Endodermal cell (in vitro differentiated cells): ENCODE measurements at regions not wholly inside any gene's neighbourhood (a gene's known extent, or its start where the extent isn't known, plus 50 kb on each side); places are given as distances from the start of the nearest gene placed in this dataset.

Experiments
- DNase-seq: peaks from one replicate; pipeline ENCODE4 v3.0.0-alpha.2; 2017
- H3K27ac ChIP-seq: 2 replicates; pipeline ENCODE4 v1.5.1; 2013; ENCODE audit warnings: mild to moderate bottlenecking, low read depth, low read length, moderate library complexity
- H3K27me3 ChIP-seq: 2 replicates; pipeline ENCODE4 v1.6.1; 2013; ENCODE audit warnings: mild to moderate bottlenecking, low read length, moderate library complexity; ENCODE audit not compliant: insufficient read depth, control insufficient read depth, poor library complexity, severe bottlenecking
- H3K36me3 ChIP-seq: 2 replicates; pipeline ENCODE4 v1.7.0; 2013; ENCODE audit warnings: mild to moderate bottlenecking, low read length, moderate library complexity; ENCODE audit not compliant: control insufficient read depth, insufficient read depth
- H3K4me1 ChIP-seq: one replicate; pipeline ENCODE4 v1.7.0; 2013; ENCODE audit warnings: low read length; ENCODE audit not compliant: control insufficient read depth, insufficient read depth
- H3K4me3 ChIP-seq: 2 replicates; pipeline ENCODE4 v1.5.1; 2013; ENCODE audit warnings: mild to moderate bottlenecking, low read length, moderate library complexity
- H3K9ac ChIP-seq: 2 replicates; pipeline ENCODE4 v1.6.1; 2013; ENCODE audit warnings: mild to moderate bottlenecking, low read length, moderate library complexity; ENCODE audit not compliant: poor library complexity, severe bottlenecking; ENCODE audit errors: extremely low read depth
- H3K9me3 ChIP-seq: 2 replicates; pipeline ENCODE4 v1.6.1; 2013; ENCODE audit warnings: mild to moderate bottlenecking, low read length, moderate library complexity; ENCODE audit not compliant: control insufficient read depth
- H3K27ac Mint-ChIP-seq: 2 replicates; pipeline ENCODE4 v1.8.0; 2020; ENCODE audit warnings: mixed read lengths
- H3K27me3 Mint-ChIP-seq: 2 replicates; pipeline ENCODE4 v1.8.0; 2021; ENCODE audit warnings: mild to moderate bottlenecking, mixed read lengths; ENCODE audit not compliant: insufficient read depth
- H3K36me3 Mint-ChIP-seq: 2 replicates; pipeline ENCODE4 v1.8.0; 2020; ENCODE audit warnings: low read depth, mixed read lengths
- H3K4me1 Mint-ChIP-seq: 2 replicates; pipeline ENCODE4 v1.8.0; 2020; ENCODE audit warnings: mixed read lengths
- H3K4me3 Mint-ChIP-seq: 2 replicates; pipeline ENCODE4 v1.8.0; 2020; ENCODE audit warnings: mild to moderate bottlenecking, moderate library complexity, mixed read lengths
- H3K9me3 Mint-ChIP-seq: 2 replicates; pipeline ENCODE4 v1.8.0; 2020; ENCODE audit warnings: mild to moderate bottlenecking, mixed read lengths
- CTCF ChIP-seq: fragments of 200-600 bp; sonication (generic); conservative IDR thresholded peaks from 2 replicates; pipeline ENCODE4 v1.5.0; 2021; ENCODE audit warnings: antibody characterized with exemption, mild to moderate bottlenecking
- WGBS, 2 experiments: methylation state at CpG; one replicate each; pipeline versions ENCODE4 v1.1.5 to v1.1.7; 2013; ENCODE audit warnings: missing lambda C conversion rate in 2 of 2, mixed read lengths in 1 of 2; ENCODE audit not compliant: insufficient coverage in 1 of 2, insufficient read length in 1 of 2; 5-methylcytosine and 5-hydroxymethylcytosine counted together

GRCh38 chr10:2972216-2972615 lies 95.1 kb upstream of the PFKP start:
- TF ChIP-seq CTCF, result no peak
- 80 to 84% methylated on average over 5 to 7 of the region's 7 CpGs for WGBS, 2 experiments
- peaks cover 2% of the 10 kb centered on the region for H3K4me1 Mint-ChIP-seq
- H3K4me3 Mint-ChIP-seq, result no peak overlapping the region
- no peaks in the 10 kb centered on the region for H3K27me3 ChIP-seq
- no peaks in the 10 kb centered on the region for H3K36me3 Mint-ChIP-seq
- H3K27me3 Mint-ChIP-seq, result no peaks in the 10 kb centered on the region
- H3K9me3 ChIP-seq, result no peaks in the 10 kb centered on the region
- no peak overlapping the region for H3K9ac ChIP-seq
- no peak overlapping the region for H3K27ac ChIP-seq
- no peak for DNase-seq
- H3K9me3 Mint-ChIP-seq, result no peaks in the 10 kb centered on the region
- no peaks in the 10 kb centered on the region for H3K4me1 ChIP-seq
- no peaks in the 10 kb centered on the region for H3K36me3 ChIP-seq
- no peak overlapping the region for H3K27ac Mint-ChIP-seq
- H3K4me3 ChIP-seq, result no peak overlapping the region

- H3K27ac ChIP-seq, result no peak overlapping the region
- Mint-ChIP-seq H3K9me3 (peaks cover 1% of the 10 kb centered on the region), H3K27ac (no peak overlapping the region), H3K36me3 (no peaks in the 10 kb centered on the region), H3K27me3 (no peaks in the 10 kb centered on the region), H3K4me1 (peaks cover 2% of the 10 kb centered on the region), H3K4me3 (no peak overlapping the region)
- TF ChIP-seq CTCF, result no peak
- H3K27me3 ChIP-seq, result no peaks in the 10 kb centered on the region
- no peak overlapping the region for H3K4me3 ChIP-seq
- H3K9me3 ChIP-seq, result no peaks in the 10 kb centered on the region
- no peaks in the 10 kb centered on the region for H3K4me1 ChIP-seq
- no peak for DNase-seq
- no peak overlapping the region for H3K9ac ChIP-seq
- H3K36me3 ChIP-seq, result no peaks in the 10 kb centered on the region
- 86 to 89% methylated on average over 3 to 6 of the region's 7 CpGs for WGBS, 2 experiments
Measured at GRCh38 chr10:2970190-2970823, 97.0 kb upstream of the PFKP start.

GRCh38 chr10:2968401-2969058 lies 98.8 kb upstream of the PFKP start:
- H3K4me1 Mint-ChIP-seq, result peaks cover 2% of the 10 kb centered on the region
- no peaks in the 10 kb centered on the region for H3K9me3 ChIP-seq
- no peak overlapping the region for H3K4me3 ChIP-seq
- H3K27me3 Mint-ChIP-seq, result no peaks in the 10 kb centered on the region
- no peaks in the 10 kb centered on the region for H3K36me3 Mint-ChIP-seq
- 88 to 95% methylated on average over 3 to 7 of the region's 9 CpGs for WGBS, 2 experiments
- TF ChIP-seq CTCF, result no peak
- H3K36me3 ChIP-seq, result no peaks in the 10 kb centered on the region
- H3K4me3 Mint-ChIP-seq, result no peak overlapping the region
- DNase-seq, result no peak
- H3K9me3 Mint-ChIP-seq, result peaks cover 3% of the 10 kb centered on the region
- no peaks in the 10 kb centered on the region for H3K4me1 ChIP-seq
- H3K27ac Mint-ChIP-seq, result no peak overlapping the region
- H3K9ac ChIP-seq, result no peak overlapping the region
- no peaks in the 10 kb centered on the region for H3K27me3 ChIP-seq
- no peak overlapping the region for H3K27ac ChIP-seq
